ENCODE measurements at regions not wholly inside any gene's neighbourhood (a gene's known extent, or its start where the extent isn't known, plus 50 kb on each side); places are given as distances from the start of the nearest gene placed in this dataset.

- no peaks in the 10 kb centered on the region for H3K4me1 ChIP-seq (ENCODE audit: insufficient read depth, low read length)
- POLR2A ChIA-PET (ENCODE audit: unreplicated experiment): no interaction called here
- H3K9ac ChIP-seq (ENCODE audit: low read length): no peak overlapping the region
- no peaks in the 10 kb centered on the region for H4K20me1 ChIP-seq (ENCODE audit: low read length)
- CTCF ChIA-PET: no interaction called here
- H3K36me3 ChIP-seq (ENCODE audit: low read depth, low read length): no peaks in the 10 kb centered on the region
- no peak for TF ChIP-seq EZH2phosphoT487 (IDR thresholded peaks at IDR 0.05; ENCODE audit: borderline replicate concordance, low read length)
- no TSS peak for BruUV-seq (replicated peaks)
- no peak overlapping the region for H3K4me2 ChIP-seq (ENCODE audit: low read length)
- no peaks in the 10 kb centered on the region for H3F3A ChIP-seq (ENCODE audit: low read length, unreplicated experiment)
- intact Hi-C loops (cut with micrococcal nuclease): no loop called here
- peaks cover 38% of the 10 kb centered on the region; the same call in 1 of the 2 replicates for H3K27me3 ChIP-seq (ENCODE audit: low read length)
- H3K27ac ChIP-seq (ENCODE audit: low read length): no peak overlapping the region
- no peak for DNase-seq
- ATAC-seq: no peak
- no peak overlapping the region for H2AFZ ChIP-seq (ENCODE audit: low read length)
- no peak overlapping the region for H3K4me3 ChIP-seq (ENCODE audit: low read length)
- H3K9me3 ChIP-seq (ENCODE audit: low read length): no peaks in the 10 kb centered on the region
- no peaks in the 10 kb centered on the region for H3K9me2 ChIP-seq (replicated peaks; ENCODE audit: low read length)
- H3K79me2 ChIP-seq (ENCODE audit: low read length): no peaks in the 10 kb centered on the region
Measured at GRCh38 chr5:158209219-158209908, 350.4 kb upstream of the CLINT1 start.

GRCh38 chr5:158207733-158208132 lies 348.8 kb upstream of the CLINT1 start:
- H3K4me1 ChIP-seq (ENCODE audit: insufficient read depth, low read length): no peaks in the 10 kb centered on the region
- H3K27ac ChIP-seq (ENCODE audit: low read length): no peak overlapping the region
- no peak overlapping the region for H3K9ac ChIP-seq (ENCODE audit: low read length)
- no peaks in the 10 kb centered on the region for H3K9me2 ChIP-seq (replicated peaks; ENCODE audit: low read length)
- no peak overlapping the region for H3K4me3 ChIP-seq (ENCODE audit: low read length)
- no peaks in the 10 kb centered on the region for H4K20me1 ChIP-seq (ENCODE audit: low read length)
- no peak overlapping the region for H2AFZ ChIP-seq (ENCODE audit: low read length)
- no peak for TF ChIP-seq EZH2phosphoT487 (IDR thresholded peaks at IDR 0.05; ENCODE audit: borderline replicate concordance, low read length)
- TF ChIP-seq CTCF (conservative IDR thresholded peaks at IDR 0.05; ENCODE audit: low read depth, low read length): no peak
- no peak for TF ChIP-seq EZH2 (IDR thresholded peaks at IDR 0.05; ENCODE audit: low read length, unreplicated experiment)
- H3K9me3 ChIP-seq (ENCODE audit: low read length): no peaks in the 10 kb centered on the region
- no peak for ATAC-seq
- intact Hi-C loops (cut with micrococcal nuclease): no loop called here
- ChIA-PET POLR2A (ENCODE audit: unreplicated experiment) (no interaction called here), CTCF (no interaction called here)
- DNase-seq: no peak
- no peak overlapping the region for H3K4me2 ChIP-seq (ENCODE audit: low read length)
- no peaks in the 10 kb centered on the region for H3F3A ChIP-seq (ENCODE audit: low read length, unreplicated experiment)
- no peaks in the 10 kb centered on the region for H3K36me3 ChIP-seq (ENCODE audit: low read depth, low read length)
- BruUV-seq (replicated peaks): no TSS peak
- no peaks in the 10 kb centered on the region for H3K79me2 ChIP-seq (ENCODE audit: low read length)
- H3K27me3 ChIP-seq (ENCODE audit: low read length): peaks cover 50% of the 10 kb centered on the region

GRCh38 chr5:158205992-158206391 lies 347.0 kb upstream of the CLINT1 start:
- no peak for DNase-seq
- H3K9me3 ChIP-seq (ENCODE audit: low read length): no peaks in the 10 kb centered on the region
- H3K4me3 ChIP-seq (ENCODE audit: low read length): no peak overlapping the region
- ATAC-seq: no peak
- peaks cover 68% of the 10 kb centered on the region for H3K27me3 ChIP-seq (ENCODE audit: low read length)
- no peaks in the 10 kb centered on the region for H3F3A ChIP-seq (ENCODE audit: low read length, unreplicated experiment)
- H3K9me2 ChIP-seq (replicated peaks; ENCODE audit: low read length): no peaks in the 10 kb centered on the region
- CTCF ChIA-PET: no interaction called here
- H4K20me1 ChIP-seq (ENCODE audit: low read length): no peaks in the 10 kb centered on the region
- TF ChIP-seq CTCF (conservative IDR thresholded peaks at IDR 0.05; ENCODE audit: low read depth, low read length) (no peak), EZH2 (IDR thresholded peaks at IDR 0.05; ENCODE audit: low read length, unreplicated experiment) (no peak), EZH2phosphoT487 (IDR thresholded peaks at IDR 0.05; ENCODE audit: borderline replicate concordance, low read length) (no peak)
- H3K4me2 ChIP-seq (ENCODE audit: low read length): no peak overlapping the region
- no peak overlapping the region for H3K27ac ChIP-seq (ENCODE audit: low read length)
- intact Hi-C loops (cut with micrococcal nuclease): no loop called here
- H2AFZ ChIP-seq (ENCODE audit: low read length): no peak overlapping the region
- H3K9ac ChIP-seq (ENCODE audit: low read length): no peak overlapping the region
- no peaks in the 10 kb centered on the region for H3K36me3 ChIP-seq (ENCODE audit: low read depth, low read length)
- H3K4me1 ChIP-seq (ENCODE audit: insufficient read depth, low read length): no peaks in the 10 kb centered on the region
- no peaks in the 10 kb centered on the region for H3K79me2 ChIP-seq (ENCODE audit: low read length)
- POLR2A ChIA-PET (ENCODE audit: unreplicated experiment): no interaction called here
- no TSS peak for BruUV-seq (replicated peaks)

All from PC-3 (cell line).